Stomach smooth muscle (tissue), 2 donors: ENCODE measurements at regions not wholly inside any gene's neighbourhood (a gene's known extent, or its start where the extent isn't known, plus 50 kb on each side); places are given as distances from the start of the nearest gene placed in this dataset.

ENCODE experiments used
- H3K27ac ChIP-seq: one replicate; pipeline ENCODE4 v1.7.0; 2013; ENCODE audit warnings: mild to moderate bottlenecking, low read length, inconsistent platforms
- H3K27me3 ChIP-seq, 2 donors: one replicate each; pipeline ENCODE4 v1.7.0; 2013; ENCODE audit warnings: low read length in 2 of 2; ENCODE audit not compliant: insufficient read depth in 2 of 2, control insufficient read depth in 1 of 2
- H3K36me3 ChIP-seq, 2 donors: one replicate each; pipeline ENCODE4 v1.7.0; 2013; ENCODE audit warnings: low read length in 2 of 2; ENCODE audit not compliant: control insufficient read depth in 2 of 2, insufficient read depth in 2 of 2
- H3K4me1 ChIP-seq: one replicate; pipeline ENCODE4 v1.7.0; 2013; ENCODE audit warnings: low read length; ENCODE audit not compliant: control insufficient read depth, insufficient read depth
- H3K4me3 ChIP-seq, 2 donors: one replicate each; pipeline ENCODE4 v1.7.0; 2013; ENCODE audit warnings: low read length in 2 of 2
- H3K9ac ChIP-seq, 2 donors: one replicate each; pipeline ENCODE4 v1.7.0; 2013; ENCODE audit warnings: low read length in 2 of 2, mild to moderate bottlenecking in 1 of 2
- H3K9me3 ChIP-seq, 2 donors: one replicate each; pipeline ENCODE4 v1.7.0; 2013; ENCODE audit warnings: low read length in 2 of 2; ENCODE audit not compliant: control insufficient read depth in 2 of 2
- donor health status: healthy.
- donor health status: Pancreatic carcinoma.

- H3K27me3 ChIP-seq: no peaks in the 10 kb centered on the region
- H3K4me3 ChIP-seq: no peak overlapping the region
- no peaks in the 10 kb centered on the region for H3K36me3 ChIP-seq
- no peak overlapping the region for H3K27ac ChIP-seq
- no peaks in the 10 kb centered on the region for H3K4me1 ChIP-seq
- no peak overlapping the region for H3K9ac ChIP-seq
- no peaks in the 10 kb centered on the region for H3K9me3 ChIP-seq
Measured at GRCh38 chr3:72009851-72010443, 225.0 kb upstream of the PROK2 start.

- Histone ChIP-seq H3K4me3 (no peak overlapping the region), H3K36me3 (no peaks in the 10 kb centered on the region), H3K9ac (no peak overlapping the region), H3K27me3 (no peaks in the 10 kb centered on the region), H3K4me1 (no peaks in the 10 kb centered on the region), H3K27ac (no peak overlapping the region), H3K9me3 (no peaks in the 10 kb centered on the region)
Measured at GRCh38 chr3:72008226-72008996, 223.5 kb upstream of the PROK2 start.

GRCh38 chr3:72006631-72007556 is 221.9 kb upstream of the PROK2 start:
- no peaks in the 10 kb centered on the region for H3K4me1 ChIP-seq
- no peaks in the 10 kb centered on the region for H3K36me3 ChIP-seq
- no peak overlapping the region for H3K27ac ChIP-seq
- H3K4me3 ChIP-seq: no peak overlapping the region
- no peaks in the 10 kb centered on the region for H3K27me3 ChIP-seq
- H3K9ac ChIP-seq: no peak overlapping the region
- no peaks in the 10 kb centered on the region for H3K9me3 ChIP-seq

GRCh38 chr3:72004749-72005292 is 219.9 kb upstream of the PROK2 start:
- Histone ChIP-seq H3K27ac (no peak overlapping the region), H3K9ac (no peak overlapping the region), H3K9me3 (no peaks in the 10 kb centered on the region), H3K4me1 (no peaks in the 10 kb centered on the region), H3K4me3 (no peak overlapping the region), H3K27me3 (no peaks in the 10 kb centered on the region), H3K36me3 (no peaks in the 10 kb centered on the region)

GRCh38 chr3:72003936-72004335 is 219.0 kb upstream of the PROK2 start:
- Histone ChIP-seq H3K27me3 (no peaks in the 10 kb centered on the region), H3K27ac (no peak overlapping the region), H3K9ac (no peak overlapping the region), H3K4me1 (no peaks in the 10 kb centered on the region), H3K9me3 (no peaks in the 10 kb centered on the region), H3K4me3 (no peak overlapping the region), H3K36me3 (no peaks in the 10 kb centered on the region)

GRCh38 chr3:72001758-72002157 is 216.8 kb upstream of the PROK2 start:
- no peaks in the 10 kb centered on the region for H3K9me3 ChIP-seq

GRCh38 chr3:71998995-71999673 is 214.2 kb upstream of the PROK2 start:
- Histone ChIP-seq H3K27ac (no peak overlapping the region), H3K27me3 (peaks cover 0 to 5% of the 10 kb centered on the region in 2 donors), H3K36me3 (no peaks in the 10 kb centered on the region), H3K9me3 (no peaks in the 10 kb centered on the region), H3K9ac (no peak overlapping the region), H3K4me3 (no peak overlapping the region), H3K4me1 (no peaks in the 10 kb centered on the region)

More at GRCh38 chr3:72001758-72002157, 216.8 kb upstream of the PROK2 start:
- no peak overlapping the region for H3K27ac ChIP-seq
- H3K4me1 ChIP-seq: no peaks in the 10 kb centered on the region
- no peaks in the 10 kb centered on the region for H3K27me3 ChIP-seq
- no peak overlapping the region for H3K4me3 ChIP-seq
- no peak overlapping the region for H3K9ac ChIP-seq
- no peaks in the 10 kb centered on the region for H3K36me3 ChIP-seq

GRCh38 chr3:71997066-71997653 is 212.2 kb upstream of the PROK2 start:
- Histone ChIP-seq H3K27ac (no peak overlapping the region), H3K9me3 (no peaks in the 10 kb centered on the region), H3K27me3 (peaks cover 0 to 5% of the 10 kb centered on the region in 2 donors), H3K9ac (no peak overlapping the region), H3K4me3 (no peak overlapping the region), H3K4me1 (no peaks in the 10 kb centered on the region), H3K36me3 (no peaks in the 10 kb centered on the region)

- Histone ChIP-seq H3K9ac (no peak overlapping the region), H3K36me3 (no peaks in the 10 kb centered on the region), H3K4me3 (no peak overlapping the region)
Measured at GRCh38 chr3:71994906-71995305, 210.0 kb upstream of the PROK2 start.

GRCh38 chr3:71994203-71994602 is 209.3 kb upstream of the PROK2 start:
- no peak overlapping the region for H3K4me3 ChIP-seq
- no peak overlapping the region for H3K9ac ChIP-seq
- no peaks in the 10 kb centered on the region for H3K4me1 ChIP-seq
- H3K9me3 ChIP-seq: peaks cover 0 to 5% of the 10 kb centered on the region in 2 donors
- peaks cover 0 to 5% of the 10 kb centered on the region in 2 donors for H3K27me3 ChIP-seq
- no peaks in the 10 kb centered on the region for H3K36me3 ChIP-seq
- no peak overlapping the region for H3K27ac ChIP-seq

More at GRCh38 chr3:71994906-71995305, 210.0 kb upstream of the PROK2 start:
- Histone ChIP-seq H3K9me3 (peaks cover 0 to 5% of the 10 kb centered on the region in 2 donors), H3K27me3 (peaks cover 0 to 5% of the 10 kb centered on the region in 2 donors), H3K27ac (no peak overlapping the region), H3K4me1 (no peaks in the 10 kb centered on the region)
